WERI-Rb-1 (cell line): ENCODE measurements at regions not wholly inside any gene's neighbourhood (a gene's known extent, or its start where the extent isn't known, plus 50 kb on each side); places are given as distances from the start of the nearest gene placed in this dataset.
"Not testable (repeated sequence)": the region's sequence is repeated elsewhere in the genome, so short reads cannot be mapped to it uniquely, and the experiment has no call there.

Experiments
- DNase-seq: peaks from one replicate; pipeline ENCODE4 v3.0.0-alpha.2; 2020
- H3K27ac ChIP-seq: fragments of 250-450 bp; sonication (Bioruptor Pico); 2 replicates; pipeline ENCODE4 v1.5.1; 2020; ENCODE audit warnings: mild to moderate bottlenecking, moderate library complexity
- H3K27me3 ChIP-seq: fragments of 250-450 bp; sonication (Bioruptor Pico); 2 replicates; pipeline ENCODE4 v1.5.1; 2021; ENCODE audit warnings: mild to moderate bottlenecking, low read depth, moderate library complexity; ENCODE audit not compliant: insufficient read depth, severe bottlenecking
- H3K36me3 ChIP-seq: fragments of 250-450 bp; sonication (Bioruptor Pico); 2 replicates; pipeline ENCODE4 v1.5.1; 2020; ENCODE audit warnings: mild to moderate bottlenecking, moderate library complexity
- H3K4me3 ChIP-seq: 2 replicates; pipeline ENCODE4 v1.5.1; 2011; ENCODE audit warnings: low read depth, mild to moderate bottlenecking, control low read depth, low read length
- H3K9me3 ChIP-seq: fragments of 250-450 bp; sonication (Bioruptor Pico); 2 replicates; pipeline ENCODE4 v1.5.1; 2021; ENCODE audit warnings: mild to moderate bottlenecking, moderate library complexity; ENCODE audit not compliant: severe bottlenecking
- TF ChIP-seq, protein P1 (sequence below): IDR thresholded peaks from 2 replicates; pipeline ENCODE4 v1.5.1; 2011; ENCODE audit warnings: low read depth, mild to moderate bottlenecking, control low read depth, inconsistent platforms, low read length

- Histone ChIP-seq H3K9me3 (peaks cover 2% of the 10 kb centered on the region), H3K27me3 (peaks cover 32% of the 10 kb centered on the region), H3K36me3 (no peaks in the 10 kb centered on the region), H3K4me3 (no peak overlapping the region), H3K27ac (no peak overlapping the region)
- DNase-seq, result no peak
- TF ChIP-seq, protein P1, sequence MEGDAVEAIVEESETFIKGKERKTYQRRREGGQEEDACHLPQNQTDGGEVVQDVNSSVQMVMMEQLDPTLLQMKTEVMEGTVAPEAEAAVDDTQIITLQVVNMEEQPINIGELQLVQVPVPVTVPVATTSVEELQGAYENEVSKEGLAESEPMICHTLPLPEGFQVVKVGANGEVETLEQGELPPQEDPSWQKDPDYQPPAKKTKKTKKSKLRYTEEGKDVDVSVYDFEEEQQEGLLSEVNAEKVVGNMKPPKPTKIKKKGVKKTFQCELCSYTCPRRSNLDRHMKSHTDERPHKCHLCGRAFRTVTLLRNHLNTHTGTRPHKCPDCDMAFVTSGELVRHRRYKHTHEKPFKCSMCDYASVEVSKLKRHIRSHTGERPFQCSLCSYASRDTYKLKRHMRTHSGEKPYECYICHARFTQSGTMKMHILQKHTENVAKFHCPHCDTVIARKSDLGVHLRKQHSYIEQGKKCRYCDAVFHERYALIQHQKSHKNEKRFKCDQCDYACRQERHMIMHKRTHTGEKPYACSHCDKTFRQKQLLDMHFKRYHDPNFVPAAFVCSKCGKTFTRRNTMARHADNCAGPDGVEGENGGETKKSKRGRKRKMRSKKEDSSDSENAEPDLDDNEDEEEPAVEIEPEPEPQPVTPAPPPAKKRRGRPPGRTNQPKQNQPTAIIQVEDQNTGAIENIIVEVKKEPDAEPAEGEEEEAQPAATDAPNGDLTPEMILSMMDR, result no peak
Measured at GRCh38 chr2:175792199-175792598, 209.9 kb downstream of the LNPK start.

DNA sequence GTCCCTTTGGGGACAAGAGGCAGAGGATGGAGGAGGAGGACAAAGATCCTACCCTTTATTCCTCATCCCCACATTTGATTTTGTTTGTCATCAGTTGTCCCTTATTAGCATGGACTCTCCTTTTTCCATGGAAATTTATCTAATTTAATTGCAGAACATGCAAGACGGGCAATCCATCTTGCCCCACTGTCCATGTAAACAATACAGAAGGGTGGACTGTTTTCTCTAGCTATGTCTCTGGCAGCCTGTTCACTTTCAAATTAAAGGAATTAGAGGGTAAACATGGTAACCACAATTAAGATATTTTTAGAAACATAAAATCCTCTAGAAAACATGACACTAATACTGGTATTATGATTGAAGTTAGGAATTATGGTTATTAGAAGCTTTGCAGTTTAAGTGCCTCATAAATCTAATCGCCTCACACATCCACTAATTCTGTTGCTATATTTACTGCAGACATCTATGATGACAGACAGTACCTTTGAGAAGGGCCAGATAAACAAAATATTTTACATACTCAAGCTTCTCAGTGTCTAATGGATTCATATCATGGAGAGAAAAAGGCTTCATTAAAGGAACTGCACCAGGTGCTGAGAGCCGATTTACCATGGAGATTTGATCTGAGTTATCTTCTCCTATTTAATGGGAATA lies 215.5 kb downstream of the LNPK start:
- no peak overlapping the region for H3K27ac ChIP-seq
- H3K4me3 ChIP-seq, result no peak overlapping the region
- TF ChIP-seq, protein P1, result no peak
- peaks cover 3% of the 10 kb centered on the region for H3K9me3 ChIP-seq
- no peak for DNase-seq
- peaks cover 31% of the 10 kb centered on the region for H3K27me3 ChIP-seq
- no peaks in the 10 kb centered on the region for H3K36me3 ChIP-seq

DNA sequence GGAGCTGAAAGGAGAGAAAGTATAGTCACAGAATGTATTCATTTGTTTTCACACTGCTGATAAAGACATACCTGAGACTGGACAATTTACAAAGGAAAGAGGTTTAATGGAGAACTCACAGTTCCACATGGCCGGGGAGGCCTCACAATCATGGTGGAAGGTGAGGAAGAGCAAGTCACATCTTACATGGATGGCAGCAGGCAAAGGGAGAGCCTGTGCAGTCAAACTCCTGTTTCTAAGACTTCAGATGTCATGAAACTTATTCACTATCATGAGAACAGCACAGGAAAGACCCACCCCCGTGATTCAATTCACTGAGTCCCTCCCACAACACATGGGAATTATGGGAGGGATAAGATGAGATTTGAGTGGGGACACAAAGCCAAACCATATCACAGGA lies 224.7 kb downstream of the LNPK start:
- not testable (repeated sequence) for H3K4me3 ChIP-seq, H3K27ac ChIP-seq, DNase-seq, H3K9me3 ChIP-seq, H3K36me3 ChIP-seq
- peaks cover 47% of the 10 kb centered on the region for H3K27me3 ChIP-seq

GRCh38 chr2:175769200-175769599 lies 232.9 kb downstream of the LNPK start:
- Histone ChIP-seq H3K27me3 (peaks cover 45% of the 10 kb centered on the region), H3K4me3 (no peak overlapping the region), H3K9me3 (no peaks in the 10 kb centered on the region), H3K36me3 (no peaks in the 10 kb centered on the region), H3K27ac (no peak overlapping the region)
- TF ChIP-seq, protein P1, result no peak
- DNase-seq, result no peak

GRCh38 chr2:175766880-175767279 lies 235.2 kb downstream of the LNPK start:
- H3K27ac ChIP-seq, result no peak overlapping the region
- H3K27me3 ChIP-seq, result peaks cover 30% of the 10 kb centered on the region
- H3K4me3 ChIP-seq, result no peak overlapping the region
- no peak for DNase-seq
- H3K9me3 ChIP-seq, result no peaks in the 10 kb centered on the region
- TF ChIP-seq, protein P1, result no peak
- H3K36me3 ChIP-seq, result no peaks in the 10 kb centered on the region

DNA sequence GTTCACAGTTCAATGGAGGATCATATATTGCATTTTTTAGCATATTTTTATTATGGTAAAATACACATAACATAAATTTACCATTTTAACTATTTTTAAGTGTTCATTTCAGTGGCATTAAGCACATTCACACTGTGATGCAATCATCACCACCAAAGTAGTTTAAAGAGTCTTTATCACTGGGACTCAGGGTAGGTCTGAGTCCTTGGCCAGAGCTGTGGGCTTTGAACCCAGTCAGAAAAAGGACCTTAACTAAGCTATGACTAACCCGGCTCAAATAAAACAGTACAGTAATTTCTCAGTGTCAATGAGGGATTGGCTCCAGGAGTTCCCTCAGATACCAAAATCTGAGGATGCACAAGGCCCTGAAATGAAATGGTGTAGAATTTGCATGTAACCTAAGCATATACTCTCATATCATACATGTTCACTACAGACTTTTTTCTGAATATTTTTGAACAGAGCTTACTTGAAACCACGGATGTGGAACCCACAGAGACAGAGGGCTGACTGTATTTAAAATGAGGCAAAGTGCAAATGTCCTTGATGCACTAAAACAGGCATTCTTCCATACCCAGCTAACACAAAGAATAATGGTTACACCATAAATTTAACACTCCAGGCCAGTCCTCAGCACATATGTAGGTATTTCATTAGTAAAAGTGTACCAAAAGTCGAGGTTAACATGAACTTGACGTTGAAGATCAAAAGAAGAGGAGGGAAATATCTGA lies 246.2 kb downstream of the LNPK start:
- Histone ChIP-seq H3K27me3 (peaks cover 18% of the 10 kb centered on the region), H3K36me3 (no peaks in the 10 kb centered on the region), H3K9me3 (no peaks in the 10 kb centered on the region), H3K4me3 (no peak overlapping the region), H3K27ac (no peak overlapping the region)
- TF ChIP-seq, protein P1, result no peak
- DNase-seq, result no peak
